Activated CD4-positive, alpha-beta memory T cell treated with anti-CD3 and anti-CD28 coated beads, Interleukin-2, amount 10 ng/mL, durations not matched to agents 7 days and 5 days (primary cell): ENCODE measurements at regions not wholly inside any gene's neighbourhood (a gene's known extent, or its start where the extent isn't known, plus 50 kb on each side); places are given as distances from the start of the nearest gene placed in this dataset.

Experiments used
- CTCF ChIA-PET: fragments of 350-600 bp; sonication (Branson Sonifier 250); formaldehyde crosslinking; loops from one replicate; lab custom pipeline; 2021; ENCODE audit warnings: antibody characterized with exemption, inconsistent platforms; lab: Charles Lee
- POLR2A ChIA-PET: fragments of 350-600 bp; sonication (Branson Sonifier 250); formaldehyde crosslinking; loops from one replicate; lab custom pipeline; 2021; ENCODE audit warnings: antibody characterized with exemption; lab: Charles Lee
- DNase-seq: peaks from one replicate; pipeline ENCODE4 v3.0.0-alpha.2; 2020
- H3K27ac Mint-ChIP-seq: one replicate; pipeline ENCODE4 v1.8.0; 2021; ENCODE audit warnings: mild to moderate bottlenecking, mixed read lengths
- H3K27me3 Mint-ChIP-seq: one replicate; pipeline ENCODE4 v1.8.0; 2021; ENCODE audit warnings: mixed read lengths
- H3K36me3 Mint-ChIP-seq: one replicate; pipeline ENCODE4 v1.8.0; 2021; ENCODE audit warnings: low read depth, mixed read lengths
- H3K4me1 Mint-ChIP-seq: one replicate; pipeline ENCODE4 v1.8.0; 2021; ENCODE audit warnings: mixed read lengths
- H3K4me3 Mint-ChIP-seq: one replicate; pipeline ENCODE4 v1.8.0; 2021; ENCODE audit warnings: mild to moderate bottlenecking, mixed read lengths
- H3K9me3 Mint-ChIP-seq: one replicate; pipeline ENCODE4 v1.8.0; 2021; ENCODE audit warnings: mixed read lengths

GRCh38 chr20:11430652-11431051 is 487.0 kb upstream of the BTBD3 start:
- Mint-ChIP-seq H3K27ac (no peak overlapping the region), H3K27me3 (no peaks in the 10 kb centered on the region), H3K4me3 (no peak overlapping the region), H3K9me3 (peaks cover 18% of the 10 kb centered on the region), H3K36me3 (no peaks in the 10 kb centered on the region), H3K4me1 (no peaks in the 10 kb centered on the region)
- ChIA-PET POLR2A (no interaction called here), CTCF (no interaction called here)
- no peak for DNase-seq

- no peak for DNase-seq
- Mint-ChIP-seq H3K36me3 (no peaks in the 10 kb centered on the region), H3K9me3 (peaks cover 26% of the 10 kb centered on the region), H3K27ac (no peak overlapping the region), H3K4me1 (no peaks in the 10 kb centered on the region), H3K4me3 (no peak overlapping the region), H3K27me3 (no peaks in the 10 kb centered on the region)
- ChIA-PET POLR2A (no interaction called here), CTCF (no interaction called here)
Measured at GRCh38 chr20:11431621-11432020, 486.1 kb upstream of the BTBD3 start.

GRCh38 chr20:11432407-11432806 is 485.3 kb upstream of the BTBD3 start:
- CTCF ChIA-PET: no interaction called here
- POLR2A ChIA-PET: no interaction called here
- H3K9me3 Mint-ChIP-seq: peaks cover 29% of the 10 kb centered on the region
- no peak for DNase-seq
- H3K36me3 Mint-ChIP-seq: no peaks in the 10 kb centered on the region
- no peak overlapping the region for H3K4me3 Mint-ChIP-seq
- no peaks in the 10 kb centered on the region for H3K27me3 Mint-ChIP-seq
- no peaks in the 10 kb centered on the region for H3K4me1 Mint-ChIP-seq
- H3K27ac Mint-ChIP-seq: no peak overlapping the region

GRCh38 chr20:11436113-11436905 is 481.4 kb upstream of the BTBD3 start:
- Mint-ChIP-seq H3K9me3 (peaks cover 26% of the 10 kb centered on the region), H3K4me3 (no peak overlapping the region), H3K27ac (no peak overlapping the region), H3K36me3 (no peaks in the 10 kb centered on the region), H3K4me1 (no peaks in the 10 kb centered on the region), H3K27me3 (no peaks in the 10 kb centered on the region)
- CTCF ChIA-PET: no interaction called here
- POLR2A ChIA-PET: no interaction called here
- no peak for DNase-seq

- Mint-ChIP-seq H3K36me3 (no peaks in the 10 kb centered on the region), H3K27me3 (no peaks in the 10 kb centered on the region), H3K4me1 (no peaks in the 10 kb centered on the region), H3K27ac (no peak overlapping the region), H3K4me3 (no peak overlapping the region), H3K9me3 (peaks cover 26% of the 10 kb centered on the region)
- no peak for DNase-seq
- POLR2A ChIA-PET: no interaction called here
- CTCF ChIA-PET: no interaction called here
Measured at GRCh38 chr20:11437090-11437489, 480.6 kb upstream of the BTBD3 start.

GRCh38 chr20:11437611-11438380 is 479.9 kb upstream of the BTBD3 start:
- DNase-seq: no peak
- H3K9me3 Mint-ChIP-seq: peaks cover 22% of the 10 kb centered on the region
- H3K27me3 Mint-ChIP-seq: no peaks in the 10 kb centered on the region
- no peaks in the 10 kb centered on the region for H3K4me1 Mint-ChIP-seq
- POLR2A ChIA-PET: no interaction called here
- CTCF ChIA-PET: no interaction called here
- H3K27ac Mint-ChIP-seq: no peak overlapping the region
- no peak overlapping the region for H3K4me3 Mint-ChIP-seq
- no peaks in the 10 kb centered on the region for H3K36me3 Mint-ChIP-seq

GRCh38 chr20:11438412-11438811 is 479.3 kb upstream of the BTBD3 start:
- POLR2A ChIA-PET: no interaction called here
- CTCF ChIA-PET: no interaction called here
- no peaks in the 10 kb centered on the region for H3K4me1 Mint-ChIP-seq
- H3K27me3 Mint-ChIP-seq: no peaks in the 10 kb centered on the region
- H3K36me3 Mint-ChIP-seq: no peaks in the 10 kb centered on the region
- no peak for DNase-seq
- H3K4me3 Mint-ChIP-seq: no peak overlapping the region
- no peak overlapping the region for H3K27ac Mint-ChIP-seq
- peaks cover 22% of the 10 kb centered on the region for H3K9me3 Mint-ChIP-seq

GRCh38 chr20:11443382-11444119 is 474.1 kb upstream of the BTBD3 start:
- no peaks in the 10 kb centered on the region for H3K4me1 Mint-ChIP-seq
- no peak for DNase-seq
- peaks cover 2% of the 10 kb centered on the region for H3K9me3 Mint-ChIP-seq
- H3K4me3 Mint-ChIP-seq: no peak overlapping the region
- ChIA-PET POLR2A (no interaction called here), CTCF (no interaction called here)
- H3K27me3 Mint-ChIP-seq: no peaks in the 10 kb centered on the region
- no peaks in the 10 kb centered on the region for H3K36me3 Mint-ChIP-seq
- H3K27ac Mint-ChIP-seq: no peak overlapping the region

- ChIA-PET POLR2A (no interaction called here), CTCF (no interaction called here)
- Mint-ChIP-seq H3K4me3 (no peak overlapping the region), H3K27ac (no peak overlapping the region), H3K36me3 (no peaks in the 10 kb centered on the region), H3K27me3 (no peaks in the 10 kb centered on the region), H3K4me1 (no peaks in the 10 kb centered on the region), H3K9me3 (peaks cover 2% of the 10 kb centered on the region)
- DNase-seq: no peak
Measured at GRCh38 chr20:11445161-11445560, 472.5 kb upstream of the BTBD3 start.

GRCh38 chr20:11445891-11446290 is 471.8 kb upstream of the BTBD3 start:
- ChIA-PET POLR2A (no interaction called here), CTCF (no interaction called here)
- Mint-ChIP-seq H3K4me1 (no peaks in the 10 kb centered on the region), H3K9me3 (peaks cover 2% of the 10 kb centered on the region), H3K27me3 (no peaks in the 10 kb centered on the region), H3K4me3 (no peak overlapping the region), H3K27ac (no peak overlapping the region), H3K36me3 (no peaks in the 10 kb centered on the region)
- DNase-seq: no peak

GRCh38 chr20:11447371-11448100 is 470.2 kb upstream of the BTBD3 start:
- ChIA-PET POLR2A (no interaction called here), CTCF (no interaction called here)
- DNase-seq: no peak
- H3K4me3 Mint-ChIP-seq: no peak overlapping the region
- no peak overlapping the region for H3K27ac Mint-ChIP-seq
- H3K4me1 Mint-ChIP-seq: no peaks in the 10 kb centered on the region
- peaks cover 5% of the 10 kb centered on the region for H3K9me3 Mint-ChIP-seq
- no peaks in the 10 kb centered on the region for H3K27me3 Mint-ChIP-seq
- H3K36me3 Mint-ChIP-seq: no peaks in the 10 kb centered on the region

- H3K36me3 Mint-ChIP-seq: no peaks in the 10 kb centered on the region
- no peaks in the 10 kb centered on the region for H3K4me1 Mint-ChIP-seq
- ChIA-PET POLR2A (no interaction called here), CTCF (no interaction called here)
- H3K4me3 Mint-ChIP-seq: no peak overlapping the region
- no peak overlapping the region for H3K27ac Mint-ChIP-seq
- no peaks in the 10 kb centered on the region for H3K27me3 Mint-ChIP-seq
- H3K9me3 Mint-ChIP-seq: peaks cover 5% of the 10 kb centered on the region
- DNase-seq: no peak
Measured at GRCh38 chr20:11448554-11448953, 469.1 kb upstream of the BTBD3 start.

GRCh38 chr20:11451793-11452291 is 465.9 kb upstream of the BTBD3 start:
- H3K36me3 Mint-ChIP-seq: no peaks in the 10 kb centered on the region
- CTCF ChIA-PET: no interaction called here
- no peak for DNase-seq
- H3K9me3 Mint-ChIP-seq: peaks cover 3% of the 10 kb centered on the region
- no peaks in the 10 kb centered on the region for H3K4me1 Mint-ChIP-seq
- no peaks in the 10 kb centered on the region for H3K27me3 Mint-ChIP-seq
- H3K4me3 Mint-ChIP-seq: no peak overlapping the region
- POLR2A ChIA-PET: no interaction called here
- H3K27ac Mint-ChIP-seq: no peak overlapping the region
